ENCODE measurements at regions not wholly inside any gene's neighbourhood (a gene's known extent, or its start where the extent isn't known, plus 50 kb on each side); places are given as distances from the start of the nearest gene placed in this dataset.

- no peak for TF ChIP-seq POLR2A (IDR thresholded peaks at IDR 0.05)
- no peak for TF ChIP-seq CTCF (IDR thresholded peaks at IDR 0.05)
These were observed 68.4 kb upstream of the EEF1E1 start for GRCh38 chr6:8170754-8171153.
